ENCODE measurements at regions not wholly inside any gene's neighbourhood (a gene's known extent, or its start where the extent isn't known, plus 50 kb on each side); places are given as distances from the start of the nearest gene placed in this dataset.
"Not testable (repeated sequence)": the region's sequence is repeated elsewhere in the genome, so short reads cannot be mapped to it uniquely, and the experiment has no call there.

DNA sequence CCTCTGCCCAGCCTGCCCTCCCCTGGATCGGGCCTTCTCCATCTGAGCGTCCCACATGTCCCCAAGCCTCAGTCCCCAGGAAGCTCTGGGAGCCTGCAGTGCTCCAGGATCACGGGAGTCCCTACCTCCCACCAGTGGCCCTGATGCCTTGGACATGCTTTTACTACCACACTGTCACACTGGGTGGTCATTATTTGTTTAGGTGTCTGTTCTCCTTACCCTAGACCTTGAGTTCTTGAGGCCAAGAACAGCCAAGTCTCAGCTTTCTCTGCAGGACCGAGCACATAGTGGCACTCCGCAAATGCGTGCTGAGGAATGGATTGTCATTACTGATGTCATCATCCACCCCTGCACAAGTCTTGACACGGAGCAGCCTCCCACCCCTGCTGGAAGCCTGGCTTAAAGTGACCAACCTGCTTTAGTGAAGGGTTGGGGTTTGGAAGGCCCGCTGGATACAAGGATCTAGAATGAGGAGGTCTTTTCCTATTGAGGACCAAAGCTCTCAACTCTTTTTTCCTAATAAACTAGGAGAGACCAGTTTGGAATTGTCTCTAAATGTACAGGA is 132.9 kb upstream of the CRHR1 start:
- no peak for DNase-seq

DNA sequence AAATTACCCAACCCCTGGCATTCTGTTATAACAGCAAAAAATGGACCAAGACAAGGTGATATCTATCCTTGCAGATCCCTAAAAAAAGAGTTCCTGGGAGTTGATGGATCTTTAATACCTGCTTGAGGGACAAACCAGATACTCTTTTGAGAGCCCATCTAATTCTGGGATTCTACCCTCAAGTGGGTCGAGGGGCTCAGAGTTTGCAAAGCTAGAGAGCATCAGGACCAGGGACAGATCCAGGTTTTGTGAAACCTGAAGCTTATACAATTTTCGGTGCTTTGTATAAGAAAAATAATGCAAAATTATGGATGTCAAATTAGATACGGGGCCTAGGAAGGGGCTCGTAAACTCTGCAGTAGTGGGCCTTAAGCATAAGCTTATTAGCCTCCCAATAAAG is 130.5 kb upstream of the CRHR1 start:
- DNase-seq, result no peak

DNA sequence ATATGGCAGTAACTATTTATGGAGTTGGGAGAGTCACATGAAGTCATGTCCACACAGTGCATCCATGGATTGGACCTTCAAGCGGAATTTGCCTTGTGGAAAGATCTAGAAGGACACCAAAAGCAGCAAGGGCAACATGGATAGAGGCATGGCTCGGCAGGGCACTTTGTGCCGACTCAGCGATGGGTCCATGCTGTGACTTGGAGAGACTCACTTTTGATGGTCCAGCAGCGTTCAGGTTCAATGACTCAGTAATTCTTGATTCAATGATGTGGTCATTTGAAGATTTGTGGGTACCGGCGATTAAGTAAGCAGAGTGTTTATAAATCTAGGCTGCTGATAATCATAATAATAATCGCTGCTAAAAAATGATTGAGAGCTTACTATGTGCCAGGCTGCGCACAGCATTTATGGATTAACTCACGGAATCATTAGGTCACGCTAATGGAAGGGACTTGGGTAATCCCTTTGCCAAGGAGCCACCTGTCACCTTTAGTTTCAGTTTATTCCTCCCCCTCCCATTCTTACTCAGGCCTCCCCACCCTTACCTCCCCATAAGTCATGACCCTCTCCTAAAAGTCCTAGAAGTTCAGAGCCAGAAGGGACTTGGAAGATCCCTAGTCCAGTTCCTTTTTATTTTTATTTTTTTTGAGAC is 127.5 kb upstream of the CRHR1 start:
- no peak for DNase-seq

DNA sequence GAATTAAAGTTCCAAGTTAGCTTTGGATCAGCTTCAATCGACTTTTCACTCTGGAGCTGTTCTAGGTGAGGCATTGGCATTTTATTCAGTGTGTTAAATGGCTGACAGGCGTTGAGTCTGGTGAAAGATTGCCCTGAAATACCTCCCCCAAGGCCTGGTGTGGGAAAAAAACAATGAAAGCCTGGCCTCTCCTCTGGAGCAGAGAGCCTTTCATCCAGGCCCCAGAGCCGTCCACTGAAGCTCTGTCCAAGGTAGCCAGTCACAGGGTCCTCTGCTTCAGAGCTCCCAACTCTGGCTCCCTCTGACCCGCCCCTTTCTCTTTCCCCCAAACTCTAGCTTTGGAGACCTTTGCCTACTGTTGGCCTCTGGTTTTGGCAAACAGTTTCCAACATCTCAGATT is 123.6 kb upstream of the CRHR1 start:
- no peak for DNase-seq

DNA sequence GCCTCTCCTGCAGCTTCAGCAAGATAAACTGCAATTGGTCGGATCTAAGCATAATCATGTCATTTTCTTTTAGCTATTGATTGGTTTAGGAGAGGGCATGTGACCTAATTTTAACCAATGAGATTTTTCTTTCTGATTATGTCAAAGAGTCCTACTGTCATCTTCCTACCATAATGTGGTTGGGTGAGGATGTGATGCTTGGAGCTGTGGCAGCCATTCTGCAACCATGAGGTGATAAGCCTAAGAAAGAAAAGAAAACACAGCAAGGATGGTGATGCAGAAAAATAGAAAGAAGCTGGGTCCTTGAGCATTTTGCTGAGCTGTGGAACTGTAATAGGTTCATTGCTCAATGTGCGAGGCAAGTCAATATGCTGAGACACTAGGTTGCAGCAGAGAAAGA is 121.7 kb upstream of the CRHR1 start:
- no peak for DNase-seq

DNA sequence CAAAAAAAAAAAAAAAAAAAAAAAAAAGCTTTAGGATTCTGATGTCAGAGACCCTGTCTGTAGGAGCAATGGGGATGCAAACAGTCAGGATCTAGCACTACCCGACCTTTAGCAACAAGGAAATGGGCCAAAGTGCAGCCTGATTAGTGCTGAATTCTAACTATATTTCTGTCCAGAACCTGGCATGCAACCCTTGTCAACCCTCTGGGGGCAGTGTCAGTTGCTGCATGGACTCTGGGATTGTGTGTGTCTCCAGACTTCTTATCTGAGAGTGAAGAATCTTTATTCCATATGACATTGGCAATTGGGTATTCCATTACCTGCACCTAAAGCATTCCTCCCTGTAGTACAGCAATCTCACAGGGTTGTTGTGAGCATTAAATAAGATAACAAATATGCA is 120.3 kb upstream of the CRHR1 start:
- DNase-seq, result no peak

DNA sequence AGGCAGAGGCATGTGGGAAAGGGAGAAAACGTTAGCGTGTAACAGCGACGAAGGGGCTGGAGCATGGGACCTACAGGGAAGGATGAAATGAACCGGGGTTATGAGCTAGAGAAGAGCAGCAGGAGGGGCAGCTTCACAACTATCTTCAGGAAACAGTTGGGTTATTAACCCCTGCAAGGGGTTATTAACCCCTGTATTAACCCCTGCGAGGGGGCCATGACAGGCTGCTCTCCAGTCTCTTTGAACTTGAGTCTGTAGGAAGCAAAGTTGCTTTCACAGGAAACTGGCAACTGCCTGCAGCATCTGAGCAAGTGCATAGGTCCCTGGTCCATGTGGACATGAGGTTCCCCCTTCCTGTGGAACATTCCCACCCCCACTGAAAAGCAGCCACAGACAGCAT is 119.2 kb upstream of the CRHR1 start:
- no peak for DNase-seq

DNA sequence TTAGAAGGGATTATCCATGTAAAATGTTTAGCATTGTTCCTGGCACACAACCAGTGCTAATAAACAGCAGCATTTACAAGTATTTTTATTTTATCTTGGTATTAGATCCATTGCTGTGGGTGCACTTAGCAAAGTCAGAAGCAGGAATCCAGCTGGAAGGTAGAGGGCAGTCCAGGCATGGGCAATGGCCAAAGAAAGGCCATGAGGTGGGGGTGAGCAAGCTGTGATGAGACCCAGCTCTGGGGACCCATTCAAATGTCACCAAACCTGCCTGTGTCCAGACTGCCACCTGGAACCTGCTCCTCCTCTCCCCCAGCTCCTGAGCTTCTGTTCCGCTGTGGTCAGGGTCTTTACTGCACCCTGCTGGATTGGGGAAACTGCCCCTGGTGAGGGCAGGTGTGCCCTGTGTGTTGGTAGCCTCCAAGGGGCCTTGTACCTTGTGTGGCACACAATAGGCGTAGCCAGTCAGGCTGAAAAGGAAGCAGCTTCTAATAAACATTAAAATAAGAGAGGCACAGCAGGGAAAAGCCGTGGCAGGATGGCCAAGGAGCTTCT is 118.0 kb upstream of the CRHR1 start:
- DNase-seq, result no peak

DNA sequence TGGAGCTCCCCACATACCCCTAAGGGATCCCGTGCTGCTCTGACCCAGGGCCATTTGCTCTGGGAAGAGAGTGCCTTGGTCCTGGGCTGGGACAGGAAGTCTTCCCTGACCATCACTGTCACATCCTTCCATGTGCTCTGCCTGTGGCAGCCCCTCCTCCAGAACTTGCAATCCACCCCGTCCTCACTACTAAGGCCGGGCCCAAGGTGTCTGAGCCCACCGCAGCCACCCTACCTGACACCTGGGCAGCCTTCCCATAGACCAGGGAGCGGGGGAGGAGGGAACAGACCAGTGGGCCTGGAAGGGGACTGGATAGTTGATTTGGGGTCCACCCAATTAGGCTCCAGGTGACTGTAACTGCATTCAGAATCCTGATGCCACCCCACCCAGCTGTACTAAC is 117.5 kb upstream of the CRHR1 start:
- no peak for DNase-seq

DNA sequence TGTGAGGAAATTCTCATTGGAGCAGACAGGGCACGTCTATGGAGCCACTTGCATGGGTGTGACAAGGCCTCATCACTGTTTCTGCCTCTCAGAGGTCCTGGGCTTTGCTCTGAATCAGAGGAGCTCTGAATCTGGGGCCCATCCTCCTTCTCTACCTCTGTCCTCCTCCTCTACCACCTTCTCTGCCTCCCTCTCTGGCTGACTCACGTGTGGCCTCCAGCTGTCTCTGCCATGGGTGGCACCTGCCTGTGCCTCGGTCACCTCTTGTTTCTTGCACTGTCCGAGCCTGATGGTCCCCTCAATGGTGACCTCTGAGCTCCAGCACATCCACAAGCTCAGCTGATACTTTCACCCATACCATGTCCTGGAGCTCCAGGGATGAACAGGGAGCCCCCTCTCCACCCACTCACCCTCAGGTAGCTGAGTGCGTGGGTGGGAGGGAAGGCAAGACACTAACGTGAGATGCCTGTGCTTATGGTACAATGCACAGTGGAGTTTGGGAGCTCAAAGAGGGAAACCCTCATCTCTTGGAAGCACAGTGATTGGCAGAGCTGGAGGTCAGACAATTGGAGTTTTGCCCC is 116.4 kb upstream of the CRHR1 start:
- no peak for DNase-seq

DNA sequence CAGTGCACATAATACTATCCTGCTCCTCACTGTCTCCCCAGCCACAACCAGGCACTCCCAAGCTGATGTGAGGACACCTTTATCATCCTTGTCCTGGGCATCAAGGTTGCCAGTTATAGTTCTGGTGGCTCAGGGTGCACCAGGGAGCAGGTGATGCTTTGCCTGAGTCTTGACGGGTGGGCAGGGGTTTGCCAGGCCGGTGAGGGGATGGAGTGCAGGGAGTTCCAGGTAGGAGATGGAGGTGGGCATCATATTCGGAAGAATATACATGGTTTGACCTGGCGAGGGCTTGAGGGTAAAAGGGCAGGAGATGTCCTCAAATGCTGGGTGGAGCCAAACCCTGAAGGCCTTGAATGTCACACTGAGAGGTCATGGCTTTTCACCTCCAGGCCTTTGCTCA is 115.8 kb upstream of the CRHR1 start:
- no peak for DNase-seq

DNA sequence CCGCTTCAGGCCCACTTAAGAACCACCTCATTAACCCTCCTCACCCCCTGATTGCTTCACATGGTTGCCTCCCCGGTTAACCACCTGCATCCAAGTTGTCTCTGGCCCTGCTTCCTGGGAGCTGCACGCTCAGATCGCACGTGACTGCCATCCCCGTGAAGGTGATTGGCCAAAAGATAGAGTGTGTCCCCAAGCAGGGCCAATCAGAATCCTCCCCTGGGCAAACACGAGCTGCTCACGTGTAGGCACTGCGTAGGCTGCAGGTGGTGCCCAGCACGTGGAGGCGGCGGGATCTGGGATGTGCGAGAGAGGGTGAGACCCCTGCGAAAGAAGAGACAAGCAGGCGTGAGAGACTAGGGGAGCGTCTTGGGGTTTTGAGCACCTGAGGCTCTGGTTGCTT is 111.8 kb upstream of the CRHR1 start:
- no peak for DNase-seq

DNA sequence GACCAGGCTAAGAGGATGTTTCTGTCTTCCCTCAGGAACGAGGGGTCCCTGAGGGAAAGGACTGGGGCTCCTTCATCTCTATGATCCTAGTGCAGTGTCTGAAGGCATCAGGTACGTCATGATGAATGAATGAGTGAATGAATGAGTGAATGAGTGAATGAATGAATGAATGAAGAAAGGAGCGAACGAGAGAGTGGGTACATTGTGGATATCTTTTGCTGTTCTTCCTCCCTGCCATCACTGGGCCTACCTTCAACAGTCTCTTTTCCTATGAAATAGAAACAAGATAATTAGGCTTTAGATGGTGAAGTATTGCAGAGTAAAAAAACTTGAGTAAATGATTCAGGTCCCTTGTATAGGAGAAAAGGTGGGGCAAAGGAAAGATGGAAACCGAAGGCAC is 111.3 kb upstream of the CRHR1 start:
- DNase-seq, result no peak

DNA sequence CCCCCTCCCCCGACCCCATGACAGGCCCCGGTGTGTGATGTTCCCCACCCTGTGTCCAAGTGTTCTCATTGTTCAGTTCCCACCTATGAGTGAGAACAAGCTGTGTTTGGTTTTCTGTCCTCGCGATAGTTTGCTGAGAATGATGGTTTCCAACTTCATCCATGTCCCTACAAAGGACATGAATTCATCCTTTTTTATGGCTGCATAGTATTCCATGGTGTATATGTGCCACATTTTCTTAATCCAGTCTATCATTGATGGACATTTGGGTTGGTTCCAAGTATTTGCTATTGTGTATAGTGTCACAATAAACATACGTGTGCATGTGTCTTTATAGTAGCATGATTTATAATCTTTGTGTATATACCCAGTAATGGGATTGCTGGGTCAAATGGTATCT is 110.4 kb upstream of the CRHR1 start:
- not testable (repeated sequence) for DNase-seq

DNA sequence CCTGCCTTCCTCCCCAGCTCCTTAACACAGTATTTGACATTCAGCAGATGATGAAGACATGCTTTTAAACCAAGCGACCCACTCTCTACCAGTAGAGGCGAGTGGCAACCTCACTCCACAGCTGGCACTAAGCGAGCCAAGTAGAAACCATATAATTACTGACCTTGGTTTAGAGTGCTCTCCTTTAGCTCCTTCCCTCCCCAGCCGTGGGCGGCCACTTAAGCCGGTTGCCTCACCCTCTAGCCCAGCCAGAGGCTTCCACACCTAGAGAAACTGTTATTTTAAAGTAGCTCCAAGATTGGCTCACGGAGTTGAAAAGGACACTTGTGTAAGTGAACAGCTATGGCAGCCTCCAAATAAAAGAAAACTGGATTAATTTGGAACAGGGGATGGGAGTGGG is 109.1 kb upstream of the CRHR1 start:
- no peak for DNase-seq

DNA sequence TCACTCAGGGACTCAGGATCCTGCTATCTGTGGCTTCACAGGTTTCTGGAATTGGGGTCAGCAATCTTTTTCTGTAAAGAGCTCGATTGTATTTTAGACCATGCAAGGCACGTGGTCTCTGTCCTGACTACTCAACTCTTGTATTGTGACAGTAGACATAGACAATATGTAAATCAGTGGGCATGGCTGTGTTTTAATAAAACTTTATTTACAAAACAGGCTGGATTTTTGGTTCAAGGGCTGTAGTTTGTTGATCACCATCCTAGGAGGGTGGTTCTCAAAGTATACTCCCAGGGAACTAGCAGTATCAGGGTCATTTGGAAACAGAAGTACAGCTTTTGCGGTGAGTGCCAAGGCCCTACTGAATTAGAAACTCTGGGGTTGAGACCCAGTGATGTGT is 108.2 kb upstream of the CRHR1 start:
- no peak for DNase-seq

DNA sequence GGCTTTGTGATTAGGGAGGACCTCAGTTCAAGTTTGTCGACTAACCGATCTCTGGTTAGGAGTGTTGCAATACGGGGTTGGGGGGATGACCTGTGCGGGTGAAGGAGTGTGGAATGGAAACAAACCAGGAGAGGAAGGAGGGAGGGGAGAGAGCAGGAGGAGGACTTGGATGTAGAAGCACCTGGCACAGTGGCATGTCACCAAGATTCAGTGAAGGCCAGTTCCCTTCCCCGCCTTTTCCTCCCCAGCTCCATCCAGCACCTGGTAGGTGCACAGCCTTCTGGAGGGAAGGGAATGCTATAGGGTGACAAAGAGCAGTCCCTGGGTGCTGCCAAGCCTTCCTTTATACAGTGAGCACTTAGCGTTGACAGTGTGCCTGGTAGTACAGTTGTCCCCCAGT is 107.4 kb upstream of the CRHR1 start:
- no peak for DNase-seq

DNA sequence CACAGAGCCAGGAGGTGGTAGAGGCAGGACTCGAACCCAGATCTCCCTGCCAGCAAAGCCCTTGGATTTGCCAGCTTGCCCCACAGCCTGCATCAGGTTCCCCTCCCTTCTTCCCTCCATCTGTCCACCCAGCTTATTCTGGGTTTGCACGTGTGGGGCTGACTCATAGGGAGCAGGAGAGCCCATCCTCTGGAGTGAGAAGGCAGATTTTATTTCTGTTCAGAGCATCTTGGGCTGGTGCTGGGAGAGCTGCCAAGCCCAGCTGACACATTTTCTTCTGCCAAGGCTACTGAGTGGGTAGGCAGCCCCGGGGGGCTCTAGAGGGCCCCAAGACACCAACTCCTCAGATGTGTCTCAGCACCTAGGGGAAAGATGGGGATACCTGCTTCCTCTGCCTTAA is 106.3 kb upstream of the CRHR1 start:
- DNase-seq, result peak in 1 of 2 experiments; percentile 68

DNA sequence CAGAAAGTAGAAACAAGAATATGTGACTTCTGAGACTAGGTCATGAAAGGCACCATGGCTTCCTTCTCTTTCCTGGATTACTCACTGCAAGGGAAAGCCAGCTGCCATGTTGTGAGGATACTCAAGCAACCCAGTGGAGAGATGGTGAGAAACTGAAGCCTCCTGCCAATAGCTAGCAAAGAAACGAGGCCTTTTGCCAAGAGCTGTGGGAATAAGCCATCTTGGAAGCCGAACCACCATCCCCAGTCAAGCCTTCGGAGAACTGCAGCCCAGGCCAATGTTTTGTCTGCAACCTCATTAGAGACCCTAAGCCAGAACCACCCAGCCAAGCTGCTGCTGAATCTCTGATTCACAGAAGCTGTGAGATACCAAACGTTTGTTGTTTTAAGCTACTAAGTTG is 104.7 kb upstream of the CRHR1 start:
- DNase-seq, result peak in 1 of 2 experiments; percentile 68

DNA sequence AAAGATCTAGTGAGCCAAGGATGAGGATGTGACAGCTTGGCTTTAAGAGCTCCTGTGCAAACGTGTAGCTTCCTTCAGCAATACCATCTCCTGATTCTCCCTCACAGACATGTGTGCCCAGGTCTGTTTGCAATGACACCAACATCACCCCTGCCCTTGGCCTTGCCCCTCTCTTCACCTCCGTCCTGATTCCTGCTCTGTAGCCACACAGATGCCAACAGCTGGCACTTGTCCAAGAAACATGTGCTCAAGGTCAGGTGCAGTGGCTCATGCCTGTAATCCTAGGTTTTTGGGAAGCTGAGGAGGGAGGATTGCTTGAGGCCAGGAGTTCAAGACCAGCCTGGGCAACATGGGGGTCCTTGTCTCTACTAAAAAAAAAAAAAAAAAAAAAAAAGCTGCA is 103.8 kb upstream of the CRHR1 start:
- peak in 1 of 2 experiments; percentile 3 for DNase-seq

DNA sequence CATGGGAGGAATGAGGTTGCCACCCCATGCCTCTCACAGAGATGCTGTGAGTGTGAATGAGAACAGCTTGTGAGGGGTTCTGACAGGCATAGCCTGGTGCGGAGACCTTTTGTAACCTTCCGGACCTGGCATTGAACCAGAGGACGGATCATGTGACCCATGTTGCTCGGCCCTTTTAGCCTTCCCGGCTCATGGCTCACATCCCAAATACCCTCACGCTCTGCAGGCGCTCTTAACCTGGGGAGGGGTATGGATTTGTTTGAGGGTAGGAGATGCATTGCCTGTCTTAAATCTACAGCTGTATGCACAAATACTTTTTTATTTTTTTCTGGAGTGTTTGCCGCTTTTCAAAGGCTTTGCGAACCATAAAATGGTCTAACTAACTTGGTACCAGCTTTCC is 102.4 kb upstream of the CRHR1 start:
- no peak for DNase-seq

DNA sequence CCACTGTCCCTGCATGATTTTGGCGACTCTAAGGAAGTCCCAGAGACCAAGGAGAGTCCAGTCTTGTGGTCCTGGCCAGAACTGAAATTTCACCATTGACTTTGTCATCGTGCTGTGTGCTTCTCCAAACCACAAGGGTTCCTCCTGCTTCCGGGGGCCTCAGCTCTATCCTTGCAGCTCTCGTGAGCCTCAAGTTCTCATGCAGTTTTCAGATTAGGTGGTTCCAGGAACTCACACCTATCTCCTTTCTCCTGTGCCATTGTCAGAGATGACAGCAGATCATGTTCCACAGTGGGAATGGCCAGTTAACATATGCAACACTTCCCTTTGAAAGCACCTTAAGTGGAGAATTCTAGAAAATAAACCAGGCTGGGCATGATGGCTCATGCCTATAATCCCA is 97.9 kb upstream of the CRHR1 start:
- DNase-seq, result no peak

DNA sequence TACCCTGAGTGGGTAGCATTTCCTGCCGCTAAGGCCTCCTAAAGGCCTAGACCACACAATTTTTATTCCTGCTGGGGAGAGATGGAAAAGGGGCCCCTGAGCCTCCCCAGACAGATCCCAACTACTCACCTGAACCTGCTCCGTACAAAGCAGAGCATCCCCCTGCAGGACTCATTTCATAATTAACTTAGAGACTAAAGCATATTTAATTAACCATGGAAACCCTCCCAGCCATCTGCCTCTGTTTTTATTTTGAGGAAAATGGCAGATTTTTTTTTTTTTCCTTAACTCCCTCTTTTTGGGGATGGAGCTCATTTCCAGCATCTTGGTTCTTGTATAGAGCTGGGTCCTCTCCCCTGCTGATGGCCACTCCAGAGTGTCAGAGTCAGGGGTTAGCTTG is 96.5 kb upstream of the CRHR1 start:
- DNase-seq, result no peak

DNA sequence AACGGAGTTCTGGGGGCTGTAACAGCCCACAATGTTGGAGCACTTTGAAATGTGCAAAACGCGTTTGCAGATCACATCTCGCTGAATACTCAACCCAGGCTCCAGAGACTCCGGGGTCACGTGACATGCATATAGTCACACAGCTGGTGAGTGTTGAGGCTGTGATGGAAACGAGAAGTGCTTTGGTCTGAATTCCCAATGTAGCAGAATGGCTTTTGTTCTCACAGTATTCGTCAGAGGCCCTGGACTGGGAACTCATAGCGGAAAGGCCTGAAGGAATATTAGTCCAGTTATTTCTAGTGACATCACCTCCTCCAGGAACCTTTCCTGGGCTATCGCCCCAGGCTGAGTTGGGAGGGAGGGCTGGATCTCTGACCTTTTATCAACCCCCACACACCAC is 95.8 kb upstream of the CRHR1 start:
- no peak for DNase-seq

DNA sequence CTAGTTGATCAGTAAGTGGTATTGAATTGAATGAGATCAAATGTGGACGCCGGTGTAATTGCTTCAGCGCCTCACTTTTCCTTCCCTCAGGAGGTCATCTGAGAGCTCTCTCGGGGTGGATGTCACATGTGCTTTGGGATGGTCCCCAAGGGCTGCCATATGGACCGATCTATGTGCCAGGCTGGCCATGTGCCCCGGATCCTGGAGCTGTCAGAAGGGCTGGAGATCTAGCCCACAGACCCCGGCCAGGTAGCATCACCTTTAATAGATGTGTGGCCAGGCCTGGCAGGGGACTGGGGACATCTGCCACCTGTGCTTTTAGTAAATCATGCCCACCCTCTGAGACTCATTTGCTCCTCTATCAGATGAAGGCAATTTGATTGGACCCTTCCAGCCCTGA is 95.3 kb upstream of the CRHR1 start:
- no peak for DNase-seq
